MCF 10A (cell line): ENCODE measurements at regions not wholly inside any gene's neighbourhood (a gene's known extent, or its start where the extent isn't known, plus 50 kb on each side); places are given as distances from the start of the nearest gene placed in this dataset.

ENCODE experiments used
- BruUV-seq: library from RNA; stranded (reverse); fragments of 400-500 nt; replicated peaks from 2 replicates; lab custom pipeline; 2021; lab: Mats Ljungman, UMichigan
- CTCF ChIA-PET: fragments of 300-600 bp; sonication (Branson Sonifier 250); formaldehyde crosslinking; extraction: SDS; loops from one replicate; lab custom pipeline; 2021; ENCODE audit warnings: antibody characterized with exemption, inconsistent platforms; lab: Yijun Ruan, JAX
- POLR2A ChIA-PET: fragments of 300-600, 350-650 bp; sonication (Branson Sonifier 250); formaldehyde crosslinking; extraction: SDS; loops from one replicate; lab custom pipeline; 2020; ENCODE audit warnings: antibody characterized with exemption, inconsistent platforms; lab: Yijun Ruan, JAX
- DNase-seq: peaks from one replicate; pipeline ENCODE4 v3.0.0-alpha.2; 2018; ENCODE audit not compliant: unreplicated experiment
- H3K27ac Mint-ChIP-seq: one replicate; pipeline ENCODE4 v1.8.0; 2022; ENCODE audit warnings: mild to moderate bottlenecking, low read depth, mixed read lengths; ENCODE audit not compliant: unreplicated experiment
- H3K27me3 Mint-ChIP-seq: one replicate; pipeline ENCODE4 v1.8.0; 2022; ENCODE audit warnings: mixed read lengths; ENCODE audit not compliant: insufficient read depth, unreplicated experiment
- H3K36me3 Mint-ChIP-seq: one replicate; pipeline ENCODE4 v1.8.0; 2022; ENCODE audit warnings: mild to moderate bottlenecking, moderate library complexity, mixed read lengths; ENCODE audit not compliant: insufficient read depth, unreplicated experiment
- H3K4me1 Mint-ChIP-seq: one replicate; pipeline ENCODE4 v1.8.0; 2022; ENCODE audit warnings: mixed read lengths; ENCODE audit not compliant: insufficient read depth, unreplicated experiment
- H3K4me3 Mint-ChIP-seq: one replicate; pipeline ENCODE4 v1.8.0; 2022; ENCODE audit warnings: mild to moderate bottlenecking, moderate library complexity, mixed read lengths; ENCODE audit not compliant: unreplicated experiment
- H3K9me3 Mint-ChIP-seq: one replicate; pipeline ENCODE4 v1.8.0; 2022; ENCODE audit warnings: mixed read lengths; ENCODE audit not compliant: unreplicated experiment
- intact Hi-C: fragments of 100-400 bp; cut with micrococcal nuclease; formaldehyde crosslinking; loops from 2 replicates; pipeline ENCODE4 v1.14.1; 2022
- TF ChIP-seq, protein P1 (sequence below): fragments of 200-600 bp; IDR thresholded peaks from one replicate; pipeline ENCODE4 v1.8.0; 2022; ENCODE audit warnings: antibody characterized with exemption, mild to moderate bottlenecking; ENCODE audit not compliant: unreplicated experiment

DNA sequence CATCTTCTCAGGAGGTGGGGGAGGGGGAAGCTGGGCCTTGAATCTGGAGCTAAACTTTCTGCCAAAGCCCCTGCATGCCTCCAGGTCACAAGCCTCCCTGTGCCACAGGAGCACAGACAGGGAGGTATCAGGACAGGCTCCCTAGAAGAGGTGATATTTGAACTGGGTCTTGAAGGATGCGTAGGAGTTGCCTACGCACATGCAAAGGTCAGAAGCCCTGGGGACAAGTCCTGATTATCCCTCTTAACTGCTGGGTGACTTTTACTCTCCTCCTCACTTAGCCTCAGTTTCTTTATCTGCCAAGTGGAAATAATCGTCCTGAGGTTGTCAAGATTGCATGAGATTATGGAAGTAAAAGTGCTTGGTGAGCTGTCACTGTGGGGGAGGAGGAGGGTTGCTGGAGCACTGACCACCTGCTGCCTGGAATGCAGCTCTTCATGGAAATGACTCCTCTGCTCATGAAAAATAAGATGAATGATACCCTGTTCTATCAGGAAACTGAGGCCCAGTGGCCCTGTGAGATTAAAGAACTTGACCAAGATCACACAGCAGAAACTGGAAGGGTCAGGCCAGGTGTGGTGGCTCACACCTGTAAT, 50.6 kb upstream of the LAPTM5 start:
- no peaks in the 10 kb centered on the region for H3K27me3 Mint-ChIP-seq
- no peak overlapping the region for H3K4me3 Mint-ChIP-seq
- no peaks in the 10 kb centered on the region for H3K36me3 Mint-ChIP-seq
- H3K9me3 Mint-ChIP-seq: no peaks in the 10 kb centered on the region
- no peak for DNase-seq
- H3K4me1 Mint-ChIP-seq: peaks cover 21% of the 10 kb centered on the region
- intact Hi-C loops: no loop called here
- ChIA-PET CTCF (interaction anchor here (0.6 to 13.0 kb wide), 5 partner anchors 27 to 150 kb away, joined by 3 to 494 read pairs (median 6); partner anchors contain the start of gene SDC3), POLR2A (interaction anchor here (0.5 to 2.3 kb wide), 3 partner anchors 29 to 118 kb away, joined by 3 to 9 read pairs (median 3); no protein-coding TSS in a partner anchor)
- no peak overlapping the region for H3K27ac Mint-ChIP-seq
- BruUV-seq: no TSS peak
- TF ChIP-seq, protein P1, sequence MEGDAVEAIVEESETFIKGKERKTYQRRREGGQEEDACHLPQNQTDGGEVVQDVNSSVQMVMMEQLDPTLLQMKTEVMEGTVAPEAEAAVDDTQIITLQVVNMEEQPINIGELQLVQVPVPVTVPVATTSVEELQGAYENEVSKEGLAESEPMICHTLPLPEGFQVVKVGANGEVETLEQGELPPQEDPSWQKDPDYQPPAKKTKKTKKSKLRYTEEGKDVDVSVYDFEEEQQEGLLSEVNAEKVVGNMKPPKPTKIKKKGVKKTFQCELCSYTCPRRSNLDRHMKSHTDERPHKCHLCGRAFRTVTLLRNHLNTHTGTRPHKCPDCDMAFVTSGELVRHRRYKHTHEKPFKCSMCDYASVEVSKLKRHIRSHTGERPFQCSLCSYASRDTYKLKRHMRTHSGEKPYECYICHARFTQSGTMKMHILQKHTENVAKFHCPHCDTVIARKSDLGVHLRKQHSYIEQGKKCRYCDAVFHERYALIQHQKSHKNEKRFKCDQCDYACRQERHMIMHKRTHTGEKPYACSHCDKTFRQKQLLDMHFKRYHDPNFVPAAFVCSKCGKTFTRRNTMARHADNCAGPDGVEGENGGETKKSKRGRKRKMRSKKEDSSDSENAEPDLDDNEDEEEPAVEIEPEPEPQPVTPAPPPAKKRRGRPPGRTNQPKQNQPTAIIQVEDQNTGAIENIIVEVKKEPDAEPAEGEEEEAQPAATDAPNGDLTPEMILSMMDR: no peak

DNA sequence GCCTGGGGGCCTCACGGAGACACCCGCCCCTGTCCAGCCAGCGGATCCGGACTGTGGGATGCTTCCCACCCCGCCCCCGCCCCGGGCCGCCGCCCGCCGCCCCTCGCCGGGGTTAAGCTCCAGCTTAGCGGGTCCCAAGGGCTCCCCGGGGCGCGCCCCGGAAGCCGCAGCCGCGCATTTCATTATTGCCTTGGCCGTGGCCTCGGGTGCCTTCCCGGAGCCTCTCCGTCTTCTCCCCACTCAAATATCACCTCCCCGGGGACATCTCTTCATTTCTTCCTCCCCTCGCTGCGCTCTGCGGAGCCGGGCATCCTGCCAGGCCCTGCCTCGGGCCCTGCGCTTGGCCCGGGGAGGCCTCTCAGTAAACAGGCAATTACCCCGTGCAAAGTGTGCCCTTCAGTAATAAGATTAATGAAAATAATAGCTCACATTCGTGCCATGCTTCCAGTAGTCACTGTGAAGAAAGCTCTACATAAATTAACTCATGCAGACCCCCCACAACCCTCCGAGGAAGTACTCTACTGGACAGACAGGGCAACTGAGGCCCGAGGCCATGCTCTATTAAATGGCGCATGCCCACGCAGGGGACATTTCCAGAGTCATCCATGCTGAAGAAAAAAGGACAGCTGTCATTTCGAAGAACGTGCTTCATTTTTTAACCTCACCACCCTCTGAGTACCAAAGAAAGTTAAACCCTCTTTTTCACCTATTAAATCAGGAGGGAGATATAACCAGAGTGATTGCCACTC, 49.9 kb upstream of the LAPTM5 start:
- peaks cover 21% of the 10 kb centered on the region for H3K4me1 Mint-ChIP-seq
- H3K4me3 Mint-ChIP-seq: no peak overlapping the region
- no peaks in the 10 kb centered on the region for H3K9me3 Mint-ChIP-seq
- DNase-seq: no peak
- BruUV-seq: no TSS peak
- intact Hi-C loops: no loop called here
- H3K36me3 Mint-ChIP-seq: no peaks in the 10 kb centered on the region
- no peaks in the 10 kb centered on the region for H3K27me3 Mint-ChIP-seq
- ChIA-PET CTCF (interaction anchor here (0.6 to 13.0 kb wide), 6 partner anchors 25 to 149 kb away, joined by 3 to 494 read pairs (median 6); partner anchors contain the start of gene SDC3), POLR2A (interaction anchor here (2.3 kb wide), 1 partner anchor 104 kb away, joined by 9 read pairs; no protein-coding TSS in a partner anchor)
- TF ChIP-seq, protein P1: no peak
- H3K27ac Mint-ChIP-seq: no peak overlapping the region
